ENCODE measurements at regions not wholly inside any gene's neighbourhood (a gene's known extent, or its start where the extent isn't known, plus 50 kb on each side); places are given as distances from the start of the nearest gene placed in this dataset.
"Not testable (repeated sequence)": the region's sequence is repeated elsewhere in the genome, so short reads cannot be mapped to it uniquely, and the experiment has no call there.

- DNase-seq = no peak
- Histone ChIP-seq H3K4me1 (ENCODE audit: control insufficient read depth, insufficient read depth, low read length) (no peaks in the 10 kb centered on the region), H3K27ac (ENCODE audit: low read length) (no peak overlapping the region), H3K4me3 (ENCODE audit: low read length) (no peak overlapping the region), H3K27me3 (ENCODE audit: control insufficient read depth, insufficient read depth) (no peaks in the 10 kb centered on the region), H3K9me3 (ENCODE audit: control insufficient read depth, low read length) (peaks cover 2% of the 10 kb centered on the region)
- intact Hi-C loops (cut with DNase I) = no loop called here
- ATAC-seq = no peak
- 51% methylated on average over 4 of the region's 4 CpGs for WGBS
These were observed 340.8 kb downstream of the FGF10 start for GRCh38 chr5:44048276-44048984.

GRCh38 chr5:44046619-44047364 is 342.4 kb downstream of the FGF10 start:
- 50% methylated on average over 6 of the region's 6 CpGs for WGBS
- H3K9me3 ChIP-seq (ENCODE audit: control insufficient read depth, low read length) = peaks cover 2% of the 10 kb centered on the region
- no peaks in the 10 kb centered on the region for H3K27me3 ChIP-seq (ENCODE audit: control insufficient read depth, insufficient read depth)
- DNase-seq (peak in 1 of 3 donors; percentile 45), ATAC-seq (no peak)
- intact Hi-C loops (cut with DNase I) = no loop called here
- no peaks in the 10 kb centered on the region for H3K4me1 ChIP-seq (ENCODE audit: control insufficient read depth, insufficient read depth, low read length)
- no peak overlapping the region for H3K27ac ChIP-seq (ENCODE audit: low read length)
- no peak overlapping the region for H3K4me3 ChIP-seq (ENCODE audit: low read length)

GRCh38 chr5:44044549-44044948 is 344.7 kb downstream of the FGF10 start:
- H3K27me3 ChIP-seq (ENCODE audit: control insufficient read depth, insufficient read depth); DNase-seq; H3K9me3 ChIP-seq (ENCODE audit: control insufficient read depth, low read length); H3K4me1 ChIP-seq (ENCODE audit: control insufficient read depth, insufficient read depth, low read length); H3K4me3 ChIP-seq (ENCODE audit: low read length); ATAC-seq; intact Hi-C loops (cut with DNase I); H3K27ac ChIP-seq (ENCODE audit: low read length): not testable (repeated sequence)
- WGBS = 86% methylated on average over 4 of the region's 4 CpGs

- Histone ChIP-seq H3K4me1 (ENCODE audit: control insufficient read depth, insufficient read depth, low read length) (no peaks in the 10 kb centered on the region), H3K4me3 (ENCODE audit: low read length) (no peak overlapping the region), H3K9me3 (ENCODE audit: control insufficient read depth, low read length) (no peaks in the 10 kb centered on the region), H3K27me3 (ENCODE audit: control insufficient read depth, insufficient read depth) (no peaks in the 10 kb centered on the region), H3K27ac (ENCODE audit: low read length) (no peak overlapping the region)
- intact Hi-C loops (cut with DNase I) = no loop called here
- no peak for ATAC-seq
- 18% methylated on average over 1 of the region's 1 CpG for WGBS
- DNase-seq = no peak
These were observed 361.0 kb downstream of the FGF10 start for GRCh38 chr5:44028226-44028625.

GRCh38 chr5:44022622-44023021 is 366.6 kb downstream of the FGF10 start:
- DNase-seq (no peak), ATAC-seq (no peak)
- intact Hi-C loops (cut with DNase I) = no loop called here
- no peaks in the 10 kb centered on the region for H3K27me3 ChIP-seq (ENCODE audit: control insufficient read depth, insufficient read depth)
- H3K4me3 ChIP-seq (ENCODE audit: low read length) = no peak overlapping the region
- H3K9me3 ChIP-seq (ENCODE audit: control insufficient read depth, low read length) = peaks cover 3% of the 10 kb centered on the region
- no peaks in the 10 kb centered on the region for H3K4me1 ChIP-seq (ENCODE audit: control insufficient read depth, insufficient read depth, low read length)
- no peak overlapping the region for H3K27ac ChIP-seq (ENCODE audit: low read length)

- H3K9me3 ChIP-seq (ENCODE audit: control insufficient read depth, low read length) = no peaks in the 10 kb centered on the region
- ATAC-seq = no peak
- H3K4me1 ChIP-seq (ENCODE audit: control insufficient read depth, insufficient read depth, low read length) = no peaks in the 10 kb centered on the region
- intact Hi-C loops (cut with DNase I) = no loop called here
- WGBS = 73% methylated on average over 2 of the region's 2 CpGs
- no peak overlapping the region for H3K27ac ChIP-seq (ENCODE audit: low read length)
- DNase-seq = no peak
- H3K4me3 ChIP-seq (ENCODE audit: low read length) = no peak overlapping the region
- H3K27me3 ChIP-seq (ENCODE audit: control insufficient read depth, insufficient read depth) = no peaks in the 10 kb centered on the region
These were observed 377.7 kb downstream of the FGF10 start for GRCh38 chr5:44011518-44011917.

GRCh38 chr5:44002381-44002901 is 386.8 kb downstream of the FGF10 start:
- no peak for ATAC-seq
- H3K9me3 ChIP-seq (ENCODE audit: control insufficient read depth, low read length) = peaks cover 3% of the 10 kb centered on the region
- no peak overlapping the region for H3K4me3 ChIP-seq (ENCODE audit: low read length)
- H3K4me1 ChIP-seq (ENCODE audit: control insufficient read depth, insufficient read depth, low read length) = no peaks in the 10 kb centered on the region
- no peak for DNase-seq
- no peaks in the 10 kb centered on the region for H3K27me3 ChIP-seq (ENCODE audit: control insufficient read depth, insufficient read depth)
- no peak overlapping the region for H3K27ac ChIP-seq (ENCODE audit: low read length)
- intact Hi-C loops (cut with DNase I) = no loop called here

- H3K4me3 ChIP-seq (ENCODE audit: low read length) = no peak overlapping the region
- intact Hi-C loops (cut with DNase I) = no loop called here
- H3K9me3 ChIP-seq (ENCODE audit: control insufficient read depth, low read length) = peaks cover 3% of the 10 kb centered on the region
- H3K4me1 ChIP-seq (ENCODE audit: control insufficient read depth, insufficient read depth, low read length) = no peaks in the 10 kb centered on the region
- H3K27ac ChIP-seq (ENCODE audit: low read length) = no peak overlapping the region
- ATAC-seq = no peak
- 71% methylated on average over 2 of the region's 2 CpGs for WGBS
- H3K27me3 ChIP-seq (ENCODE audit: control insufficient read depth, insufficient read depth) = no peaks in the 10 kb centered on the region
- DNase-seq = no peak
These were observed 387.4 kb downstream of the FGF10 start for GRCh38 chr5:44001675-44002380.

GRCh38 chr5:44001236-44001635 is 388.0 kb downstream of the FGF10 start:
- DNase-seq (no peak), ATAC-seq (no peak)
- no peaks in the 10 kb centered on the region for H3K27me3 ChIP-seq (ENCODE audit: control insufficient read depth, insufficient read depth)
- H3K4me3 ChIP-seq (ENCODE audit: low read length) = no peak overlapping the region
- H3K4me1 ChIP-seq (ENCODE audit: control insufficient read depth, insufficient read depth, low read length) = no peaks in the 10 kb centered on the region
- H3K27ac ChIP-seq (ENCODE audit: low read length) = no peak overlapping the region
- H3K9me3 ChIP-seq (ENCODE audit: control insufficient read depth, low read length) = peaks cover 3% of the 10 kb centered on the region
- intact Hi-C loops (cut with DNase I) = no loop called here

GRCh38 chr5:43997647-43998272 is 391.5 kb downstream of the FGF10 start:
- H3K9me3 ChIP-seq (ENCODE audit: control insufficient read depth, low read length) = no peaks in the 10 kb centered on the region
- H3K27me3 ChIP-seq (ENCODE audit: control insufficient read depth, insufficient read depth) = no peaks in the 10 kb centered on the region
- H3K4me3 ChIP-seq (ENCODE audit: low read length) = no peak overlapping the region
- H3K4me1 ChIP-seq (ENCODE audit: control insufficient read depth, insufficient read depth, low read length) = no peaks in the 10 kb centered on the region
- DNase-seq = no peak
- intact Hi-C loops (cut with DNase I) = no loop called here
- H3K27ac ChIP-seq (ENCODE audit: low read length) = no peak overlapping the region
- ATAC-seq = no peak
- 68% methylated on average over 5 of the region's 5 CpGs for WGBS

GRCh38 chr5:43996221-43996620 is 393.0 kb downstream of the FGF10 start:
- ATAC-seq (no peak), DNase-seq (no peak)
- Histone ChIP-seq H3K4me3 (ENCODE audit: low read length) (no peak overlapping the region), H3K27ac (ENCODE audit: low read length) (no peak overlapping the region), H3K27me3 (ENCODE audit: control insufficient read depth, insufficient read depth) (no peaks in the 10 kb centered on the region), H3K4me1 (ENCODE audit: control insufficient read depth, insufficient read depth, low read length) (no peaks in the 10 kb centered on the region), H3K9me3 (ENCODE audit: control insufficient read depth, low read length) (no peaks in the 10 kb centered on the region)
- 85% methylated on average over 2 of the region's 2 CpGs for WGBS
- intact Hi-C loops (cut with DNase I) = no loop called here
